NB4 (cell line): ENCODE measurements at regions not wholly inside any gene's neighbourhood (a gene's known extent, or its start where the extent isn't known, plus 50 kb on each side); places are given as distances from the start of the nearest gene placed in this dataset.

ENCODE experiments used
- DNase-seq: peaks from one replicate; pipeline ENCODE4 v3.0.0; 2010; ENCODE audit warnings: low read depth
- H3K4me3 ChIP-seq: one replicate; pipeline ENCODE4 v1.5.1; 2011; ENCODE audit warnings: mild to moderate bottlenecking, low read depth, low read length, moderate library complexity
- CTCF ChIP-seq: IDR thresholded peaks from one replicate; pipeline ENCODE4 v1.5.1; 2012; ENCODE audit warnings: low read depth, low read length
- MYC ChIP-seq: IDR thresholded peaks from 2 replicates; pipeline ENCODE4 v1.6.1; 2011; ENCODE audit warnings: low read depth, low read length
- POLR2A ChIP-seq: IDR thresholded peaks from 2 replicates; pipeline ENCODE4 v1.6.1; 2011; ENCODE audit warnings: mild to moderate bottlenecking; ENCODE audit not compliant: insufficient read length; ENCODE audit errors: extremely low read depth
- TF ChIP-seq, protein P1 (sequence below): IDR thresholded peaks from 2 replicates; pipeline ENCODE4 v1.6.1; 2011; ENCODE audit warnings: low read depth, low read length

DNA sequence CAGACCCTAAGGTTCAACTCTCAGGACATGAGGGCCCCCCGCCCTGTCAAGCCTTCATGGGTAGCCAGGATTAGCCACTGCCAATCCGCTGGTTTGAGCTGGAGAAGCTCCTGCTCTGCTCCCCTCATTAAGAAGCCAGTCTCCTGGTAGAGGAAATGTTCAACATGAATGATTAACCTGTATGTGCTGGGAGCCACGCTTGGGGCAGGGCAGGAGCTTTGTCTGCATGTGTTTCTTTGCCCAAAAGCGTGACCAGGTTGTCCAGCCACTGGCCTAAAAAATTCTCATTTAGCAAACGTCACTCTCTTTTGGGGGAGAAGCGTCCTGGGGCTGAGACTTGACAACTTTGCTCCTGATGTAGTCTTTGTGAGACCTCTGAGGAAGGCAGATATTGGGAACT, 96.5 kb downstream of the RRAGC start:
- DNase-seq: no peak
- TF ChIP-seq CTCF (no peak), MYC (no peak), POLR2A (no peak)
- TF ChIP-seq, protein P1, sequence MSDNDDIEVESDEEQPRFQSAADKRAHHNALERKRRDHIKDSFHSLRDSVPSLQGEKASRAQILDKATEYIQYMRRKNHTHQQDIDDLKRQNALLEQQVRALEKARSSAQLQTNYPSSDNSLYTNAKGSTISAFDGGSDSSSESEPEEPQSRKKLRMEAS: no peak
- H3K4me3 ChIP-seq: no peak overlapping the region

GRCh38 chr1:38760562-38760961, 99.0 kb downstream of the RRAGC start:
- TF ChIP-seq CTCF (no peak), MYC (no peak), POLR2A (no peak)
- TF ChIP-seq, protein P1: no peak
- no peak overlapping the region for H3K4me3 ChIP-seq
- DNase-seq: no peak

DNA sequence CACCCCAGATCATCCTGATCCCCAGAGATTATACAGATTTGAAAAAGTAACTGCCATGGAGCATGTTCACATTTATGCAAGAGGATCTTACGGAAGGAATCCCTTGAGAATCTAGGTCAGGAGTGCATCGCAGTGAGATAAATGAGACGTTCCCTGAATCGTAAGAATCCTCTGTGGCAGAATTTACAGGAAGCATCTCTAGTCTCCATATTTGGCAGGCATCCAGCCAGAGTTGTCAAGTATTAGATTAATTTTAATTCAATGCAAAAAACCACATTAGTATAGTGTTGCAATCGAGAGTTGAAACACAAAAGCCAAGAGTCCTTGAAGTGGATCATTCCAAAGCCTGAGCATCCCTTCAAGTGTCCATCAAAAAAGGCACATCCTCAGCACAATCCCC, 100.8 kb downstream of the RRAGC start:
- DNase-seq: no peak
- TF ChIP-seq MYC (no peak), POLR2A (no peak), CTCF (no peak)
- TF ChIP-seq, protein P1: no peak
- no peak overlapping the region for H3K4me3 ChIP-seq

GRCh38 chr1:38746941-38747600, 112.5 kb downstream of the RRAGC start:
- TF ChIP-seq, protein P1: no peak
- no peak for TF ChIP-seq POLR2A
- TF ChIP-seq CTCF: no peak
- no peak for TF ChIP-seq MYC
- DNase-seq: no peak
- H3K4me3 ChIP-seq: no peak overlapping the region

DNA sequence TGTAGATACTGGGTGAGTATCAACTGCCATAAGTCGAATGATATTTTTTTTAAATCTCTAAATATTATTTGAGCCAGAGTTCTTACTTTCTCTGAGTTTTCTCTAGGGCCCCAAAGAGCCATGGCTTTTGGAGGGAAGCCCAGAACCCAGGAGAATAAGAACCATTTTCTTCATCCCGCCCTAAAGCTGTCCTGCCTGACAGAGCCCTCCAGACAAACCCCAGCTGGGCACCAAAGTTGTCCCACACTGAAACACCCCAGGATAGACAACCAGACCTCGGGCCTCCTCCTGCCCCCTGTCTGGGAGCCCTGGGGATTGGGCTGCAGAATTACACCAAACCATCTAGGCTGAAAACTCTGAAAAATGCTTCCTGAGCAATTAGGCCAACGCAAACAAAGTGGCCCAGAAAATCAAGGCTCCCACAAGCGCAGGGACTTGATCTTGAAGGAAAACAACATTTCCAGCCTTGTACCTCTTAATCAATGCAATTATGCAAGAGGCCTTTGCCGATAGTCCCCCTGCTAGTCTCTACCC, 113.1 kb downstream of the RRAGC start:
- H3K4me3 ChIP-seq: no peak overlapping the region
- DNase-seq: no peak
- TF ChIP-seq, protein P1: no peak
- TF ChIP-seq CTCF (no peak), MYC (no peak), POLR2A (no peak)
